HS-27A (cell line): ENCODE measurements at regions not wholly inside any gene's neighbourhood (a gene's known extent, or its start where the extent isn't known, plus 50 kb on each side); places are given as distances from the start of the nearest gene placed in this dataset.
"Not testable (repeated sequence)": the region's sequence is repeated elsewhere in the genome, so short reads cannot be mapped to it uniquely, and the experiment has no call there.

Experiments
- DNase-seq: peaks from one replicate; pipeline ENCODE4 v3.0.0-alpha.2; 2012; ENCODE audit warnings: low read depth, missing footprints

DNA sequence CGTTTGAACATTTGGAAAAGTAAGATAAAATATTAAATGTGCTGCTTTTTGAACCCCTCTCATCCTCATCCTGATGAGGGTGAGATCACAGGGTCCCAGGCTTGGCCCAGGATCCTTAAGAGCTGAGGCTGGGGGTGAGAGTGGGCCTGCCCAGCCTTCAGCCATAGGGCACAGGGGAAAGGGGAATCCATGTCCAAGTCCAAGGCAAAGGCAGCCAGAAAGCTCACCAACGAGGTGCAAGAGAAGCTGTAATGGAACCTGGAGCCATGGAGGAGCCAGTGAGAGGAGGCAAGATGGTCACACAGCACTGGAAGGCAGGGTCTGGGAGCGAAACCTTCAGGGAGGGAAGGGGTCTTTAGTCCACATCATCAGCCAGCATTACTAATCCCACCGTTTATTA lies 191.9 kb downstream of the RRAGC start:
- DNase-seq: no peak

DNA sequence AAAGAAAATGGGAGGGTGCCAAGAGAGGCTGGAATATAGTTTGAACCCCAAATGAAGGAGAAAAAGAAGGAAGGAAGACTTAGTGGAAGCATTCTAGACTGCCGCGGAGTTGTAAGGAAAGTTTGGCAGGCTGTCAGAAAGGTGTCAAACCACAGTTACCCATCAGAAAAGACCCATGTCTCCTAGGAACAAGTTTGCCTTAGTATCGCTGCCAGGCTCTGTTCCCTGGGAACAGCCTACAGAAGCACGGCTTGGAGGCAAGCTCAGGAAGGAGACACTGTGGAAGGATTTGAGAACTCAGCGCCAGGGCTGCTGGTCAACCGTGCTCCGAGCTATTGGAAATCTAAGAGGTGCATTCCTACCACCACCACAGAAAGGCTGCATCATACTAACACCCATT lies 197.4 kb downstream of the RRAGC start:
- no peak for DNase-seq

DNA sequence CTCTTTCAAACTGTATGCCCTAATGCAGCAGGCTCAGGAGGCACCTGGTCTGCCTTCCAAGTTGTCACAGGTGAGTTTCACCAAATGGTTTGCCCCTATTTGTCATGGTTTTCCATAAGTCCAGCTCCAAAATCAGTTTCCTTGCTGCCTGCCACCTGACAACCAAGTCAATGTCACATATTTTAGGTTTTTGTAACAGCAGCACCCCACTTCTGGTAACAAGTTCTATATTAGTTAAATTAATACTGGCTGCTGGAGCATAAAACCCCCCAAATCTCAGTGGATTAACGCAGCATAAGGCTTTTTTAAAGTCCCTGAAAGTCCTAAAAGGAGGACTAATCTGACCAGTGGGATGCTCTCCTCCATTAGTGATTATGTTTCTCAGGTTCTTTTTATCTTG lies 200.7 kb downstream of the RRAGC start:
- DNase-seq: no peak

DNA sequence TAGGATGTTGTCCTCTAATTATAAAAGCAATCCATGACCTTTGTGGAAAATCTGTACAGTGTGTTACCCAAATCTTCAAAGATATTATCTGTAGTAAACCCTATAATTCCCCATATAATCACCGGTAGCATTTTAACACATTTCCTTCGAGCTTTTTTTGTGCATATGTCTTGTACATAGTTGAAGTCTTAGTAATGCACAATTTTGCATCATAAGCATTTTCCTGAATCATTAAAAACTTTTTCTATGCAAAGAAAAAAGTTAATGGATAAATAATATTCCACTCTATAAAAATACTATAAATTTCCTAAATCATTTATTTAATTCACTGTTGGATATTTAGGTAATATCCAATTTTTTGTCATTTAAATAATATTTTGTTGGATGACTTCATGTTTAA lies 201.7 kb downstream of the RRAGC start:
- DNase-seq: no peak

DNA sequence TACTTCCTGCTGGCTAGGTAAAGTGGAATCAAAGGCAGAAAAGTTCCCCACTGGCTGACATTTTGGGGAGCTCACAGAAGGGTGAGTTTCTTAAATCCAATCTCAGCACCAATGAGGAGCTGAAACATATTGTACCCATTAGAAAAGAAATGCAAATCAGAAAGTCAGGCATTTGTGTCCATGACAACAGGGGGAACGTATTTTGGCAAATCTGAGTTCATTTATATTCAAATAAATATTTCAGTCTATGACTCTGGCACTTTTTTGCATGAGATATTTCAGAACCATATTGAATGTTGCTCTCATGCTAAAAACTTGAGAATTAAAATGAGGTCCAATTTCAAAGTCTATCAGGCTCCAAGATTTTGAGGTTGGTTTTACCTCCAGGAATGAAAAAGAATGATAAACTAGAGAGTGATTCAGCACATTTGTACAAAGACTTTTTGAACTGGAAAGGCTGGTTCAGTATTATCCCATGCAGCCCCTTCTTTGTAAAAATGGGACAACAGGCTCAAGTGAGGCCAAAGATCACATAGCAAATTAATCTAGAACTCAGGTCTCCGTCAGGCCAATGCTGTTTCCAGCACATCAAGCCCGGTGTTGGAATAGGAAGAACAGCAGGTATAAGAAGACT lies 202.2 kb downstream of the RRAGC start:
- no peak for DNase-seq

DNA sequence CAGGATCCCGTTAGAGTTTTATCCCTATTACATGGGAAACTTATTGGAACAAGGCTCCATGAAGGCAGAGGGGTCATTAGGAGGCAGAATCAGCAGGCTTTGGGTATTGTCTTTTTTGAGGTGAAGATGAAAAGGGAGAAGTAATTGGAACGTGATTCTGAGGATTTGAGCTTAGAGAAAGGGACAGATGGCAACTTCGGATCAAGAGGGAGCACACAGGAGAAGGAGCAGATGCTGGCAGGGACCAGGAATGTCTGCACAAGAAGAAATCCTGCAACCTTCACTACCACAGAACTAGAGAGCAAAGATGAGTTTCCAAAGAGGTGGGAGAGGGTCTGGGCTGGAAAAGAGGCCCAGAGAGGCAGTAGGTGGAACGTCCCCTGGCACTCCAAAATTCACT lies 202.8 kb downstream of the RRAGC start:
- no peak for DNase-seq

DNA sequence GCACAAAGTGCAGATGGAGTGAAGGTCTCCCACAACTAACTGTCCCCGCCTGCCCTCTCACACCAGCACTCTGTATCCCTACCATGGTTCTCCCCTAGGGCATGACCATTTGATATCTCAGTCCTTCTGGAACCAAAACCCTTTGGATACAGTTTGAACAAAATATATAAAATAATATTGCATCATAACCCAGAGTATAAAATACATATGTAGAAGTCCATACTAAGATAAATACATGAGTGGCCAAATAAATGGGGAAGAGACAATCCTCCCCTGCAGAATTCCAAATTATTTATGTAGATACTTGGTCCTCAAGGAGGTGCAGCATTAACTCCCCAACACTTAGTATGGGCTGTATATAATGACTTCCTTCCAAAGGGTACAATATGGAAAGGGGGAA lies 207.4 kb downstream of the RRAGC start:
- no peak for DNase-seq

DNA sequence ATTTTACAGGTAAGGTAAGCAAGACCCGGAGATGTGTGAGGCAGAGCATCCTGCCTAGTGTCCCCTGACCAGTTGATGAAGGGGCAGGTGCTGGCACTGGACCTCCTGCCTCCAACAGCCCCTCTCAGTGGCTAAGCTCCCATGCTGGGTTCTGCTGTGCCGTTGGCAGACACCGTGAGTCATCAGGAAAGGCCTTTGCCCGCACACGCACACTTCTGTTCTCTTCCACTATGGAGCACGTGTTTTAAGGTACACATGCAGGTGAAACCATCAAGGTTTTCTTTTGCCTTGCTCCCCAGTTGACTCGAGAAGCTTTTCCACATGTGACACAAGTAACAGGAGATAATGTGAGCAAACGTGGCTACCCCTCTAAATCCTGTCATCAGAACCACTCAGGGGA lies 207.9 kb downstream of the RRAGC start:
- DNase-seq: no peak

DNA sequence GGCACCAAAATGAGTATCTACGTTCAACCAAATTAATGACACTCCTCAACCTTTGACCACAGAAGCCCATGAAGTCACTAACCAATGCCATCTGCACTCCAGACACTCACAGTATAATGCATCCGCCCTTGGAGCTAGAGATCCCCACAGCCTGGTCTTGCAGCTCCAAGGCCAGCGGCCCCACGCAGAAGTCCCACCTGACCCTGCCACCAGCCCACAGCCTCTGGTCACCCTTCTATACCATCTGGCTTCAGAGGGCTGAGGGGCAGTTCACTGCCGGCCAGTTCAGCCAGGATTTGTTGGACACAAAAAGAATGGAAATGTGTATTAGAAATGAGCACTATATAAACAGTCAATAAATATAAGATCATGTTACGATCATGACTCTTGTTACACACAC lies 211.2 kb downstream of the RRAGC start:
- DNase-seq: no peak

DNA sequence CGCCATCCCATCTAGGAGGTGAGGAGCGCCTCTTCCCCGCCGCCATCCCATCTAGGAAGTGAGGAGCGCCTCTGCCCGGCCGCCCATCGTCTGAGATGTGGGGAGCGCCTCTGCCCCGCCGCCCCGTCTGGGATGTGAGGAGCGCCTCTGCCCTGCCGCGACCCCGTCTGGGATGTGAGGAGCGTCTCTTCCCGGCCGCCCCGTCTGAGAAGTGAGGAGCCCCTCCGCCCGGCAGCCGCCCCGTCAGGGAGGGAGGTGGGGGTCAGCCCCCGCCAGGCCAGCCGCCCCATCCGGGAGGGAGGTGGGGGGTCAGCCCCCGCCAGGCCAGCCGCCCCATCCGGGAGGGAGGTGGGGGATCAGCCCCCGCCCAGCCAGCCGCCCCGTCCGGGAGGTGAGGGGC lies 212.2 kb downstream of the RRAGC start:
- not testable (repeated sequence) for DNase-seq

DNA sequence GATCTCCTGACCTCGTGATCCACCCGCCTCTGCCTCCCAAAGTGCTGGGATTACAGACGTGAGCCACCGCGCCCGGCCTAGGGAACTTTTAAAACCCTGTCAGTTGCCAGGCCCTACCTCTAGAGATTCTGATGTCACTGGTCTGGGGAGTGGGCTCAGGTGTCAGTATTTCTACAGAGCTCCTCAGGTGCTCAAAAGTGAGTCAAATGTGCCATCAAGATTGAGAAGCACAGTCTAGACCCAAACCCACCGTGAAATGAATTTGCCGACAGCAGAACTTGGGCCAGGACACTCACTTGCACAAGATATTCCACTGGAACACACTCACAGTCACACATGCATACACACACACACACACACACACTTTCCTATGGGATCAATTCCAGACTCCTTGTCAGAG lies 215.5 kb downstream of the RRAGC start:
- no peak for DNase-seq

DNA sequence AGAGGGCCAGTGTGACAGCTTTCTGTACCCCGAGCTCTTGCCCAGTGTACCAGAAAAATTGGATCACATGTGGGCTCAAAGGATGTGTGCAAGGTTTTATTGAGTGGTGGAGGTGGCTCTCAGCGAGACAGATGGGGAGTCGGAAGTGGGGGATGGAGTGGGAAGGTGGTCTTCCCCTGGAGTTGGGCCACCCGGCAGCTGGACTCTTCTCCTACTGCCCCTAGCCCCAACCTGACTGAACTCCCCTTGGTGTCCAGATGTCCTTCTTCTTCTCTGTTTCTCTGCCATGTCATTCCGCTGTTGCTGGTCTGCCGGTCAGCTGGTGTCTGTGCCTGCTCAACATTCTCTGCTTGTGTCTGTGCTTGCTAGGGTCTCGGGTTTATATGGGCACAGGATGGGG lies 217.9 kb downstream of the RRAGC start:
- DNase-seq: no peak

DNA sequence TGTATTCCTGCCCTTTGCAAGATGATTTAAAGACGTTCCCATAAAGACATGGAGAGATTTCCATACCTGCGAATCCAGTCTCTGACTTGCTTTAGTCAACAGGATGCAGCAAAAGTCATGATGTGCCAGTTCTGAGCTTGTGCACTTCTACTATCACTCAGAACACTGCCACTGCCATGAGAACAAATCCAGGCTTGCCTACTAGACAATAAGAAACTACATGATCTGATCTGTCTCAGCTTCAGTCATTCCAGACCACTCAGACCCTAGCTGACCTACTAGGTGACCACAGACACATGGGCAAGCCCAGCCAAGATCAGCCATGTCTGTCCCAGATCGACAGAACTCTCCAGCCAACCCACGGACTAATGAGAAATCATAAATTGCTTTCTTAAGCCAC lies 219.2 kb downstream of the RRAGC start:
- DNase-seq: no peak

DNA sequence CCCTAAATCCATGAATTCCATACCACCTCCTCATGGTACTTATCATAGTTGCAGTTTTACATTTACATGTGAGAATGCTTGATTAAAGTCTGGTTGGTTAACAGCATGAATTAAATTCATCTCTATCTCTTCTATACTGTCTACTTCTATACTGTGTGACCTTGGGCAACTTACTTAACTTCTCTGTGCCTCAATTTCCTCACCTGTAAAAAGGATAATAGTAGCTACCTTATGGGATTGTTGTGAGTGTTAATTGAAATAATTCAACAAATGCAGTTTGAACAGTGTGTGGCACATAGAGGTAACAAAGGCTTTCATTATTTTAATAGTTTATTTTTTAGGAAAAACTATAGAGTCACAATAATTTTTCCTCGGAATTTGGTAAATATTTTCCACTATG lies 231.3 kb downstream of the RRAGC start:
- no peak for DNase-seq

DNA sequence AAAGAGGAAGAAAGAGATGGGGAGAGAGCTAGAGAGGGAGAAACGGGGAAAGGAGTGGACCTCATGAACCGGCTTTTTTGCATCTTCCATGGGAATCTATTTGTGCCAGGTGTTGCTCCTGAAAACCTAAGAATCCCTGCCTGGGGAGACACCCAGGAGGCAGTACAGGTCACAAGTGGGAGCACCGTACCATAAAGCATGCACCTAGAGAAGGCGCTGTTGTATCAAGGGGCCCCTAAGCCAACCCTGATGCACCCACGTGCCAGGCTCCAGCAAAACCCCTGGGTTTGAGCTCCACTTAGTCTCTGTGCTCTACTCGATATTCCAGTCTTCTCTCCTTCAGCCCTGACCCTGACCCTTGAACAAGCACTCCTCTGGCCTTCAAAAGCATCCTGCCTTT lies 233.6 kb downstream of the RRAGC start:
- DNase-seq: no peak

DNA sequence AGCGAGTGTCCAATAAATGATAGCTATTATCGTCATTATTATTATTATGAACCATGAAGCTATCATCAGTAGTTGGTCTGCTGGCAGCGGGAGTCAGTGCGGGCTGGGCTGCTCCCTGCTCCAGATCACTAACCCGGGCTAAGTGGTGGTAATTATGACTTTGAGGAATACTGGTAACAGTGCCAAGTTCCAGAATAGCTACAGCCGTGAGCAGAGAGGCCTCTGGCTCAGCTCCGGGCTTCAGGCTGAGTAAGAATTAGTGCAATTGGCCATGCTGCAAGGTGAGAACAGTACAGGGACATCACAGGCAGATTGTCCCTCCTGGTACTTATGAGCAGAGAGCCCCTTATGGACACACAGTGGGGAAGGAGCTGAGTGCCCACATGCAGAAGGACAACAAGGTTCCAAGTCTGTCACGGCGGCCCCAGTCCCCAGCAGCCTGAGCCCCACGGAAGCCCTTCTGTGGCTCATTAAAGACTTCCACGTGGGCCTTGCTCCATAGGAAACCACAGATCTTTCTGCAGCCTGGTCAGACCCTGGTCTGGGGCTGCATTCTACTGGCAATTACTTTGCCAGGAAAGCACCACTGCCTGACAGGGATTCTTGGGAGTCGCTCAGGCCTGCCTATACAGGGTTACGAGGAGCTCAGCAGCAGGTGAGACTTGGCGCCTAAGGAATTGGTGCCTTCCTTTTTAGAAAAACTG lies 235.1 kb downstream of the RRAGC start:
- DNase-seq: no peak

DNA sequence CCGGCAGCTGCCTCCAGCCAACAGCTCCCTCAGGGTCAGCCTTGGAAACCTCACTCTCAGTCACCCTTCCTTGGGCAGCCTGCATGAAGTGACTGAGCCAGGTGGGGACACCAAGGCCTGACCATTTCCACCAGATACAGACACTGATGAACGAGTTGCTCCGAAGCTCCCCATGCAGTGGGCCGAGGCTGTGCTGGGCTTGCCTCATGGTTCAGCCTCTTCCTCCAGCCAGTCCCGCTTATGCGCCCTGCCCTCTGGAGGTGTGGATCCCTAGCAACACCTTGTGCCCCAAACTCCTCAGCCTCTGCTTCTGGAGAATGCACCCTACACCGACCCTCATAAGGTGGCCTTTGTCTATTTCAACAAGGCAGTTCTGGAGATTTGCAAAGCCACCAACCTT lies 236.0 kb downstream of the RRAGC start:
- no peak for DNase-seq

DNA sequence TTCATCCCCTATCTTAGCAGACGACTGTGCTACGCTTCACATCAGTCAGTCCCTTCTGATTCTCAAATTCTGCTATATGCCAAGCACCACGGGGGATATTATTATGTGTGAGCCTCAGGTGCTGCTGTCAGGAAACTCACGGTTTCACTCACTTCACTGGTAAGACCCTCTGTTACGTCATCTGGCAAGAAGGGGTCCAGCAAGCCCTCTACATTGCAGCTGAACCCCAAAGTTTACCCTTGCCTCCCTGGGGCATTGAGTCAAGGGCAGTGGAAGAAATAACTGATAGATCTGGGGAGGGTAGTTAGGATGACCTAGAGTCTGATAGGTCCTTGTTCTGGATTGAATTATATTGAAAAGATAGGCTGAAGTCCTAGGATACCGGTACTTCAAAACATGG lies 237.4 kb downstream of the RRAGC start:
- DNase-seq: no peak

DNA sequence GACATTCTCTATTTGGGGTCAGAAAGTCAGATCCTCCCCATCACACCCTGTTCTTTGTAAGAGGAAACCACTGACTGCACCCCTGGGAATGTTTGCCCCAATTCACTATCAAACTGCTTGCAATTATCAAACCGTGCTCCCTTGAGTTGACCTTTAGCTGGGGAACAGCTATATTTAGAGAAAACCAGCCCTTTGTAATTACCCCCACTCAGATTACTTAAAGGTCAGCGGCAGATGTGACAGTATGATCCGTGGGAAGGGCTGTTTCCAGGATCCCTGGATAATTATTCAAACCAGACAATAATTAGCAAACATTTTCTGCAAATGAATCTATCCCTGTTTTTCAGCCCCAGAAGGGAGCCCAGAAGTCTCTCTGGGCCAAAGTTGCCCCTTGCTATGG lies 242.7 kb downstream of the RRAGC start:
- DNase-seq: no peak

DNA sequence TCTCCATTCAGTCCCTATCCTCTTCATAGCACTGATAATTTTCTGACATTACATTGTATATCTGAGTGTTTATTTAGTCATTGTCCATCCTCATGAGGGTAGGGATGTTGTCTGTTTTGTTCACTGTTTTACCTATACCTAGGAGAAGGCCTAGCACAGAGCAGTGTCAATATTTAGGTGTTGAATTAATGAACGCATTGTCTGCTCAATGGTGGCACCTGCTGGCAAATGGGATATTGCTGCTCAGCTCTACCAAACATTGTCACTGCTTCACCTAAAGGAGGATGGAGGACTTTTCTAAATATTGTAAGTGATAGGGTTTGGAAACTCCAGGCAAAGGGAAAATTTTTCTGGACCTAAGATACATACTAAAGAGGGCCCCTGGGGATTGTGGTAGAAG lies 243.9 kb downstream of the RRAGC start:
- no peak for DNase-seq

DNA sequence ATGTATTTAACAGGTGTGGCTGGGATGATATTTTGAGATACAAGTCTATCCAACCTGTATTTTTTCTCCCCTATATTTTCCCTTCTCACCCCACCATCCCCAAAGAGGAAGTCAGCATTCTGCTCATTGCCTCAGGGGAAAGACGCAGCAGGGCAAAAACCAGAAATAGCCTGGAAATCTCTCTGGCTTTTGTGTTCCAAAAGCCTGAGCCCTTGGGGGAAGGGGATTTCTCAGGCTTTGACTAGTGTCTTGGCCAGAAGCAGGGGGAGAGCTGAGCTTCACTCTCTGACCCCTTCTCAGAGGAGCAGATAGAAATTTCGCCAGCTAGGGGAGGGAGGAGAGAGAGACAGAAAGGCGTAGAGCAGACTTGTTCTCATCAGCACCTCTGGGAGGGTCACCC lies 244.7 kb downstream of the RRAGC start:
- no peak for DNase-seq

DNA sequence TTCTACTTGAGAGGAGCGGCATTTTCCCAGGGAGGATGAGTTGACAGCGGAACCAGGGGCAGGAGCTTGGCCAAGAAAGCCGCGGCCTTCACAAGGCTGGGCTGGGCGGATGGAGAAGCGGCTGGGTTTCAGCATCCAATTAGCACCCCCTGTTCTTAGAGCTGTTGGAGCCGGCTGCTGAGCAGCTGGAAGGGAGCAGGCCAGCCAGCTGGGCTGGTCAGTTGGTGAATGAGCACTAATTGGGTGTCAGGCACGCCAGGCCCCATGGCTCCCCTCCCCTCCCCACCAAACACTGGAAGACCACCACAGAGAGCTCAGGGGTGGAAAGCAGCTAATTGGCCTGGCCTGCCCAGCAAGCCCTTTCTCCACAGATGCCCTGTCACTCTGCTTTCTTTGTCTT lies 245.6 kb downstream of the RRAGC start:
- no peak for DNase-seq

DNA sequence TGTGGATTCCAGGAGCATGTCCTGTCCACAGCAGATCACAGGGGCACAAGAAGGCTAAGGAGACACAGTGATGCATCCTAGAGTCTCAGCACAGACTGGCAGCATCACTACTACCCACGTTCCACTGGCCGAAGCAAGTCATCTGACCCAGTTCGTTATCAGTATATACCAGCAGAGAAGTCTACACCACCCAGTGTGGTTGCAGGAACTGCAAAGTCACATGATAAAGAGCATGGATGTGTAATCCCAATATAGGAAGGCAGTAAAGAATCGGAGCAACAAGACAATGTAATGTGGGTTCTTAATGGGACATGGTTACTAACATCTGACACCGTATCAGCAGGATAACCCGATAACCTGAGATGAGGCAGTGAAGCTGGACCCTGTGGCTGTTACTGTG lies 246.6 kb downstream of the RRAGC start:
- DNase-seq: no peak

DNA sequence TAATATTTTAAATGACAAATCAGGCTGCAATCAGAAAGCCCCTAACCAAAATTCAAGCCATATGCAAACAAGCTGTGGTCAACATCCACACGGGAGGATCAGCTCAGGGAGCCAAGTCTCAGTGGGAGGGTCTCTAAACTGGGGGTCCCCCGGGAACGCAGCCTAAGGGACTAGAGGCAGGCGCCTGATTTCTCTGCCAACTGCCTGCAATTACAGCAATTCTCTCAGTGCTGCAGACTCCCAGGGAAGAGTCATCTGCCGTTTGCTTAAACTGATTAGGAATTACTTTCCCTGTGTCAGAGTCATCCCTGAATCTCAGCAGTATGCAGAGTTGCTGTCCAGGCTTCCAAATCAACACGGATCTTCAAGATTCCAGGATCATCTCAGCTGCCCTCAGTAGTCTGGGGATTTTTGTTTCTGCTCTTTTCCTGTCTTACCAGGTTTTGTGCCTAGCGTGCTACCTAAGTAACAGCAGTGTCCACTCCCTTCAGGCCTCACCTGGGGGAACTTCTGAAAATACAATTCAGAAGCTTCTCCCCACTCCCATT lies 247.8 kb downstream of the RRAGC start:
- DNase-seq: no peak
